HUES64 (cell line): ENCODE measurements at regions not wholly inside any gene's neighbourhood (a gene's known extent, or its start where the extent isn't known, plus 50 kb on each side); places are given as distances from the start of the nearest gene placed in this dataset.
"Not testable (repeated sequence)": the region's sequence is repeated elsewhere in the genome, so short reads cannot be mapped to it uniquely, and the experiment has no call there.

Experiments
- H3K27ac ChIP-seq: 2 replicates; pipeline ENCODE4 v1.7.0; 2013; ENCODE audit warnings: low read depth, low read length, inconsistent platforms
- H3K27me3 ChIP-seq: 2 replicates; pipeline ENCODE4 v1.6.1; 2013; ENCODE audit warnings: mild to moderate bottlenecking, low read length; ENCODE audit not compliant: insufficient read depth
- H3K36me3 ChIP-seq: 2 replicates; pipeline ENCODE4 v1.6.1; 2013; ENCODE audit warnings: mild to moderate bottlenecking, low read length; ENCODE audit not compliant: insufficient read depth
- H3K4me1 ChIP-seq: 2 replicates; pipeline ENCODE4 v1.6.1; 2013; ENCODE audit warnings: mild to moderate bottlenecking, low read length, moderate library complexity; ENCODE audit not compliant: insufficient read depth
- H3K4me3 ChIP-seq: 2 replicates; pipeline ENCODE4 v1.5.1; 2013; ENCODE audit warnings: mild to moderate bottlenecking, low read length, moderate library complexity
- H3K9ac ChIP-seq: 2 replicates; pipeline ENCODE4 v1.6.1; 2013; ENCODE audit warnings: mild to moderate bottlenecking, low read depth, low read length
- H3K9me3 ChIP-seq: 2 replicates; pipeline ENCODE4 v1.6.1; 2013; ENCODE audit warnings: low read depth, low read length; ENCODE audit not compliant: insufficient read depth
- WGBS: fragments of 150-250, 120-280 bp; methylation state at CpG from one replicate; pipeline ENCODE4 v1.1.7; 2013; ENCODE audit warnings: missing lambda C conversion rate; 5-methylcytosine and 5-hydroxymethylcytosine counted together

GRCh38 chr1:149211757-149212420 is 108.5 kb upstream of the NBPF9 start:
- H3K27ac ChIP-seq, H3K4me3 ChIP-seq, H3K27me3 ChIP-seq, H3K4me1 ChIP-seq, H3K9ac ChIP-seq, H3K36me3 ChIP-seq, H3K9me3 ChIP-seq: not testable (repeated sequence)
- WGBS: no CpG with 5 or more reads among the region's 5 CpGs

- H3K4me1 ChIP-seq, H3K9ac ChIP-seq, H3K27me3 ChIP-seq, H3K27ac ChIP-seq, H3K9me3 ChIP-seq, H3K4me3 ChIP-seq, H3K36me3 ChIP-seq: not testable (repeated sequence)
- no CpG with 5 or more reads among the region's 3 CpGs for WGBS
Measured at GRCh38 chr1:149212946-149213345, 109.6 kb upstream of the NBPF9 start.

GRCh38 chr1:149213673-149214072 is 110.3 kb upstream of the NBPF9 start:
- not testable (repeated sequence) for H3K4me1 ChIP-seq, H3K36me3 ChIP-seq, H3K9ac ChIP-seq, H3K9me3 ChIP-seq, H3K27ac ChIP-seq, H3K4me3 ChIP-seq, H3K27me3 ChIP-seq
- WGBS: no CpG with 5 or more reads among the region's 2 CpGs

GRCh38 chr1:149218080-149218988 is 115.0 kb upstream of the NBPF9 start:
- H3K4me3 ChIP-seq, H3K9ac ChIP-seq: not testable (repeated sequence)
- WGBS: no CpG with 5 or more reads among the region's 7 CpGs

GRCh38 chr1:149219539-149219938 is 116.2 kb upstream of the NBPF9 start:
- not testable (repeated sequence) for H3K9ac ChIP-seq, H3K36me3 ChIP-seq, H3K27me3 ChIP-seq, H3K9me3 ChIP-seq, H3K4me3 ChIP-seq, H3K27ac ChIP-seq, H3K4me1 ChIP-seq
- no CpG with 5 or more reads among the region's 3 CpGs for WGBS

More at GRCh38 chr1:149218080-149218988, 115.0 kb upstream of the NBPF9 start:
- not testable (repeated sequence) for H3K4me1 ChIP-seq, H3K27ac ChIP-seq, H3K27me3 ChIP-seq, H3K9me3 ChIP-seq, H3K36me3 ChIP-seq

GRCh38 chr1:149220463-149221074 is 117.2 kb upstream of the NBPF9 start:
- WGBS: no CpG with 5 or more reads among the region's 4 CpGs
- H3K9ac ChIP-seq, H3K36me3 ChIP-seq, H3K27ac ChIP-seq, H3K27me3 ChIP-seq, H3K4me3 ChIP-seq, H3K4me1 ChIP-seq, H3K9me3 ChIP-seq: not testable (repeated sequence)

GRCh38 chr1:149227933-149228665 is 124.7 kb upstream of the NBPF9 start:
- not testable (repeated sequence) for H3K27me3 ChIP-seq, H3K9ac ChIP-seq, H3K9me3 ChIP-seq, H3K4me1 ChIP-seq, H3K4me3 ChIP-seq, H3K36me3 ChIP-seq, H3K27ac ChIP-seq
- 26% methylated on average over 2 of the region's 7 CpGs for WGBS

GRCh38 chr1:149228672-149229585 is 125.6 kb upstream of the NBPF9 start:
- not testable (repeated sequence) for H3K9ac ChIP-seq, H3K4me1 ChIP-seq, H3K27ac ChIP-seq, H3K36me3 ChIP-seq, H3K9me3 ChIP-seq, H3K27me3 ChIP-seq, H3K4me3 ChIP-seq
- no CpG with 5 or more reads among the region's 9 CpGs for WGBS

- H3K27me3 ChIP-seq, H3K27ac ChIP-seq, H3K4me1 ChIP-seq, H3K4me3 ChIP-seq, H3K9ac ChIP-seq, H3K9me3 ChIP-seq, H3K36me3 ChIP-seq: not testable (repeated sequence)
- 100% methylated on average over 2 of the region's 5 CpGs for WGBS
Measured at GRCh38 chr1:149229813-149230212, 126.5 kb upstream of the NBPF9 start.

- H3K27ac ChIP-seq, H3K36me3 ChIP-seq, H3K4me1 ChIP-seq, H3K9me3 ChIP-seq, H3K9ac ChIP-seq, H3K27me3 ChIP-seq, H3K4me3 ChIP-seq: not testable (repeated sequence)
- no CpG with 5 or more reads among the region's 5 CpGs for WGBS
Measured at GRCh38 chr1:149234926-149235914, 131.9 kb upstream of the NBPF9 start.
